Erythroblast (primary cell): ENCODE measurements at regions not wholly inside any gene's neighbourhood (a gene's known extent, or its start where the extent isn't known, plus 50 kb on each side); places are given as distances from the start of the nearest gene placed in this dataset.

Experiments
- GATA1 ChIP-seq: IDR thresholded peaks from 2 replicates; pipeline ENCODE4 v1.6.1; 2011; ENCODE audit warnings: low read depth, mild to moderate bottlenecking, control low read depth, low read length, moderate library complexity
- POLR2A ChIP-seq: IDR thresholded peaks from 2 replicates; pipeline ENCODE4 v1.6.1; 2011; ENCODE audit warnings: mild to moderate bottlenecking, low read length

- no peak for TF ChIP-seq POLR2A
- no peak for TF ChIP-seq GATA1
These were observed 267.8 kb downstream of the KTN1 start for GRCh38 chr14:55847766-55848165.
